Gastrocnemius medialis (tissue), 4 donors: ENCODE measurements at regions not wholly inside any gene's neighbourhood (a gene's known extent, or its start where the extent isn't known, plus 50 kb on each side); places are given as distances from the start of the nearest gene placed in this dataset.

Experiments used
- ATAC-seq, 2 donors: fragments of 150-250 bp; one replicate each; pipeline ENCODE4 v1.9.1; 2016
- DNase-seq, 2 donors: peaks; one replicate each; pipeline ENCODE4 v3.0.0-alpha.2; 2019
- H3K27ac ChIP-seq, 4 donors: fragments of 200-600 bp; sonication (generic); 1 replicate in 1 of 4; 2 replicates in 3 of 4; pipeline ENCODE4 v1.5.1; 2016 to 2018; ENCODE audit warnings: mild to moderate bottlenecking in 2 of 4, moderate library complexity in 1 of 4
- H3K27me3 ChIP-seq, 3 donors: fragments of 200-600 bp; sonication (generic) in 2 of 3; 1 replicate in 1 of 3; 2 replicates in 2 of 3; pipeline versions ENCODE4 v1.5.1 to v1.6.0; 2016 to 2019; ENCODE audit warnings: mild to moderate bottlenecking in 1 of 3, moderate library complexity in 1 of 3
- H3K36me3 ChIP-seq, 2 donors: fragments of 200-600 bp; sonication (generic) in 1 of 2; one replicate each; pipeline ENCODE4 v1.5.1; 2017 to 2018
- H3K4me1 ChIP-seq, 2 donors: fragments of 200-600 bp; sonication (generic) in 1 of 2; one replicate each; pipeline ENCODE4 v1.5.1; 2016 to 2017; ENCODE audit warnings: mild to moderate bottlenecking in 2 of 2
- H3K4me3 ChIP-seq, 4 donors: fragments of 200-600 bp; sonication (generic) in 3 of 4; 1 replicate in 1 of 4; 2 replicates in 3 of 4; pipeline ENCODE4 v1.5.1; 2016 to 2019; ENCODE audit warnings: mild to moderate bottlenecking in 2 of 4
- H3K9me3 ChIP-seq, 3 donors: fragments of 200-600 bp; sonication (generic) in 2 of 3; 1 replicate in 1 of 3; 2 replicates in 2 of 3; pipeline ENCODE4 v1.5.1; 2016 to 2019
- POLR2A ChIP-seq, 2 donors: fragments of 450-650 bp; IDR thresholded peaks; one replicate each; pipeline ENCODE4 v1.6.1; 2017; ENCODE audit warnings: antibody characterized with exemption in 2 of 2, mild to moderate bottlenecking in 2 of 2, moderate library complexity in 2 of 2
- in situ Hi-C, 4 donors: fragments of 200-750 bp; cut with MboI; loops; one replicate each; pipeline versions ENCODE4 v1.15.0 to v1.8.0; 2017; ENCODE audit warnings: low sequenced_read_pairs in 4 of 4
- intact Hi-C: fragments of 100-400 bp; cut with DNase I; formaldehyde crosslinking; loops from one replicate; pipeline ENCODE4 v1.15.1; 2023; ENCODE audit warnings: low total_unique reads
- TF ChIP-seq, protein P1 (sequence below), 5 experiments: fragments of 450-650 bp in 3 of 5; fragments of 200-600 bp in 2 of 5; sonication (generic) in 2 of 5; IDR thresholded peaks in 4 of 5; conservative IDR thresholded peaks in 1 of 5; 1 replicate in 4 of 5; 2 replicates in 1 of 5; pipeline ENCODE4 v1.5.1; 2016 to 2019; ENCODE audit warnings: antibody characterized with exemption in 5 of 5, mild to moderate bottlenecking in 3 of 5, moderate library complexity in 3 of 5

DNA sequence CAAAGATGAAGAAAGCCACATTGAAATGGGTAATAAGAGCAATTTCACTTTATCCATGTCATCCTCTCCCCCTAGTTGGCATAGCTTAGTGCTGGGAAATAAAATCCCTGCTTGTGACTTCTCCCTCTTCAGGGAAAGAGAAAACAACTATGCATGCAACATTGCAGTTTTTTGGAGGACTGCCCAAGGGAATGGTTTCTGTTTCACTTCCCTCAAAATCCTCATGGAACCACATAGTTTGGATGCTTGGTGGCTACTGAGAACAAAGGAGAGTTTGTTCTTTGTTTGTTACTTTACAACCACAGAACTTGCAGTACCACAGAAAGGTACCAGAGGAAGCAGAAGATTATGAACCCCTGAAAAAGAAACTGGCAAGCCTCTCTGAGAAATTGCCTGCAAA is 384.6 kb upstream of the RORA start:
- Histone ChIP-seq H3K27ac (no peak overlapping the region), H3K9me3 (peaks cover 0 to 13% (median 3%) of the 10 kb centered on the region in 3 donors), H3K4me3 (no peak overlapping the region), H3K36me3 (no peaks in the 10 kb centered on the region), H3K4me1 (no peaks in the 10 kb centered on the region), H3K27me3 (no peaks in the 10 kb centered on the region)
- no peak for TF ChIP-seq POLR2A (IDR thresholded peaks at IDR 0.05)
- TF ChIP-seq, protein P1, sequence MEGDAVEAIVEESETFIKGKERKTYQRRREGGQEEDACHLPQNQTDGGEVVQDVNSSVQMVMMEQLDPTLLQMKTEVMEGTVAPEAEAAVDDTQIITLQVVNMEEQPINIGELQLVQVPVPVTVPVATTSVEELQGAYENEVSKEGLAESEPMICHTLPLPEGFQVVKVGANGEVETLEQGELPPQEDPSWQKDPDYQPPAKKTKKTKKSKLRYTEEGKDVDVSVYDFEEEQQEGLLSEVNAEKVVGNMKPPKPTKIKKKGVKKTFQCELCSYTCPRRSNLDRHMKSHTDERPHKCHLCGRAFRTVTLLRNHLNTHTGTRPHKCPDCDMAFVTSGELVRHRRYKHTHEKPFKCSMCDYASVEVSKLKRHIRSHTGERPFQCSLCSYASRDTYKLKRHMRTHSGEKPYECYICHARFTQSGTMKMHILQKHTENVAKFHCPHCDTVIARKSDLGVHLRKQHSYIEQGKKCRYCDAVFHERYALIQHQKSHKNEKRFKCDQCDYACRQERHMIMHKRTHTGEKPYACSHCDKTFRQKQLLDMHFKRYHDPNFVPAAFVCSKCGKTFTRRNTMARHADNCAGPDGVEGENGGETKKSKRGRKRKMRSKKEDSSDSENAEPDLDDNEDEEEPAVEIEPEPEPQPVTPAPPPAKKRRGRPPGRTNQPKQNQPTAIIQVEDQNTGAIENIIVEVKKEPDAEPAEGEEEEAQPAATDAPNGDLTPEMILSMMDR (IDR thresholded peaks at IDR 0.05 in 4 of 5, conservative IDR thresholded peaks at IDR 0.05 in 1 of 5), result no peak
- in situ Hi-C loops (no loop called here), intact Hi-C loops (no loop called here)
- DNase-seq, result no peak
- no peak for ATAC-seq

DNA sequence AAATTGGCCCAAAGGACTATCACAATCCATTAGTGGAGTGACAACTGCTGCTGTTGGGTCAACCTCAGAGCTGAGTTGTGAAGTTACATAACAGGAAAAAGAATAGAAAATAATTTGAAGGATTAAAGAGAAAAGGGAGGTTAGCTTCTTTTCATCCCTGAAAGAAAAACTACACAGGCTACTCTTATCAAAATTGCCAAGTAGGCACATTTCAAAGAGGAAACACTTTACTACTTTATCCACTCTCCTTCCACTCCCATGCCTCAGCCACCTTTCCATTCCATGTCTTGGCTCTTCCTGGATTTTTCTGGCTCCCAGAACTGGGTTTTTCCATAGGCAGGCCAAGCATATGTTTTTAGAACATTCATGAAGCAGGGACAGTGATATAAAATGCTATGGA is 384.0 kb upstream of the RORA start:
- ATAC-seq (no peak), DNase-seq (no peak)
- H3K9me3 ChIP-seq, result peaks cover 0 to 12% (median 3%) of the 10 kb centered on the region in 3 donors
- H3K4me3 ChIP-seq, result no peak overlapping the region
- H3K27ac ChIP-seq, result no peak overlapping the region
- H3K4me1 ChIP-seq, result no peaks in the 10 kb centered on the region
- in situ Hi-C loops, result no loop called here
- no peaks in the 10 kb centered on the region for H3K27me3 ChIP-seq
- intact Hi-C loops, result no loop called here
- TF ChIP-seq, protein P1 (IDR thresholded peaks at IDR 0.05 in 4 of 5, conservative IDR thresholded peaks at IDR 0.05 in 1 of 5), result no peak
- no peak for TF ChIP-seq POLR2A (IDR thresholded peaks at IDR 0.05)
- H3K36me3 ChIP-seq, result no peaks in the 10 kb centered on the region

DNA sequence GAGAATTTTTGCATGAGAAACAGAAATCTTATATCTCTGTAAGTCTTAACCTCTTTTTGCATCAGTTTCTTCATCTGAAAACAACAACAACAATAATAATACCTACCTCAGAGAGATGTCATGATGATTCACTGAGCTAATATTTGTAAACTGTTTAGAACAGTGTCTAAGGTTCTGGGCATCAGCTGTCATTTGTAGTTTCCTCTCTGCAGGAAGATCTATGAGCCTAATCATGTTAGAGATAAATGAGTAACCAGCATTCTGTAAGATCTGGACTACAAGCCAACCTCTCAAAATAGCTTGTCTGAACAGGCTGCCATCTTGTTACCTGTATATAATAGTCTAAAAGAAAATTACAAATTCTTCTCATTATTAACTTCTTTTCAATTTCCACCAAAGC is 383.0 kb upstream of the RORA start:
- ATAC-seq, result no peak
- no peak for DNase-seq
- Histone ChIP-seq H3K27me3 (no peaks in the 10 kb centered on the region), H3K27ac (no peak overlapping the region), H3K4me3 (no peak overlapping the region), H3K9me3 (peaks cover 0 to 4% (median 3%) of the 10 kb centered on the region in 3 donors), H3K4me1 (no peaks in the 10 kb centered on the region), H3K36me3 (no peaks in the 10 kb centered on the region)
- TF ChIP-seq, protein P1 (IDR thresholded peaks at IDR 0.05 in 4 of 5, conservative IDR thresholded peaks at IDR 0.05 in 1 of 5), result no peak
- TF ChIP-seq POLR2A (IDR thresholded peaks at IDR 0.05), result no peak
- intact Hi-C loops, result no loop called here
- in situ Hi-C loops, result no loop called here

DNA sequence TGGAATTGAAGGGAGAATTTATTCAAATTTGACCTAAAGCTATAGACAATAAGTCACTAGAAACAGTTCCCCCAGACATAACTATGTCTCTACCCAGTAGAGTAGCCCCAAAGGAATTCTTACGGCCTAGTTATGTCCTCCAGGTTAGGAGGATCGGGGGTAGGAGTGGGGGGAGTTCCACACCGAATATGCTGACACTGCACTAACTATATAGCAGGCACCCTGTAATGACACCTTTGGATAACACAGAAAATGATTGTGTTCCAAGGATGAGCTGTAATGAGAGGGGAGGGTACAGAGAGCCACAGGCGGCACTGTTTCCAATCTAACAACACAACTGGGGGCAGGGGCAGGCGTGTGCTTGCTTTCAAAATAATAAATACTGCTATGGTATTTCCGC is 376.2 kb upstream of the RORA start:
- no peaks in the 10 kb centered on the region for H3K9me3 ChIP-seq
- ATAC-seq, result no peak
- in situ Hi-C loops, result loop anchor here in 1 of 4 donors (10.0 kb wide), 1 partner anchor 61 kb away; no protein-coding TSS in a partner anchor

DNA sequence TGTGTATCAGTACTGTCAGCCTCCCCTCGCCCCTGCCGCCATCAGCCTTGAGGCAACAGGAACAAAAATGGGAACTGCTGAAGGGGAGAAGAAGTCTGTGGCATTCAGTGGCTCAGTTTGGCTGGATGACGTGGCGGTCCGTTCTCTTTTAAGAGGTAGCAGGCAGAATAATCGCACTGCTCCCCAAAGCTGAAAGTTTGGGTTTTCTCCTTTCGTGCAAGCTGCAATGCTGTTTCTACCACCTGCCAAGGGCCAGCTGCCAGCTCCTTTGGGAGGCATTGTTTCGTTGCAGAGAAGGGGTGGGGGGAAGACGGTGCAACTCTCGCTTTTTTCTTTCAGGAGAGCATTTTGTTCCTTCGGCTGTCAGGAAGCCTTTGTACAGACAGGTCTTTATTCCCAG is 369.6 kb upstream of the RORA start:
- Histone ChIP-seq H3K4me3 (no peak overlapping the region), H3K36me3 (no peaks in the 10 kb centered on the region), H3K9me3 (no peaks in the 10 kb centered on the region), H3K4me1 (no peaks in the 10 kb centered on the region), H3K27me3 (no peaks in the 10 kb centered on the region), H3K27ac (no peak overlapping the region)
- intact Hi-C loops, result no loop called here
- no peak for TF ChIP-seq POLR2A (IDR thresholded peaks at IDR 0.05)
- TF ChIP-seq, protein P1 (IDR thresholded peaks at IDR 0.05 in 4 of 5, conservative IDR thresholded peaks at IDR 0.05 in 1 of 5), result no peak
- in situ Hi-C loops, result no loop called here
- ATAC-seq, result no peak
- no peak for DNase-seq

More for the DNA sequence above, 376.2 kb upstream of the RORA start:
- Histone ChIP-seq H3K4me1 (no peaks in the 10 kb centered on the region), H3K36me3 (no peaks in the 10 kb centered on the region), H3K27me3 (no peaks in the 10 kb centered on the region), H3K4me3 (no peak overlapping the region), H3K27ac (no peak overlapping the region)
- no peak for DNase-seq
- TF ChIP-seq, protein P1 (IDR thresholded peaks at IDR 0.05 in 4 of 5, conservative IDR thresholded peaks at IDR 0.05 in 1 of 5), result no peak
- intact Hi-C loops, result no loop called here
